ENCODE measurements at regions not wholly inside any gene's neighbourhood (a gene's known extent, or its start where the extent isn't known, plus 50 kb on each side); places are given as distances from the start of the nearest gene placed in this dataset.

DNA sequence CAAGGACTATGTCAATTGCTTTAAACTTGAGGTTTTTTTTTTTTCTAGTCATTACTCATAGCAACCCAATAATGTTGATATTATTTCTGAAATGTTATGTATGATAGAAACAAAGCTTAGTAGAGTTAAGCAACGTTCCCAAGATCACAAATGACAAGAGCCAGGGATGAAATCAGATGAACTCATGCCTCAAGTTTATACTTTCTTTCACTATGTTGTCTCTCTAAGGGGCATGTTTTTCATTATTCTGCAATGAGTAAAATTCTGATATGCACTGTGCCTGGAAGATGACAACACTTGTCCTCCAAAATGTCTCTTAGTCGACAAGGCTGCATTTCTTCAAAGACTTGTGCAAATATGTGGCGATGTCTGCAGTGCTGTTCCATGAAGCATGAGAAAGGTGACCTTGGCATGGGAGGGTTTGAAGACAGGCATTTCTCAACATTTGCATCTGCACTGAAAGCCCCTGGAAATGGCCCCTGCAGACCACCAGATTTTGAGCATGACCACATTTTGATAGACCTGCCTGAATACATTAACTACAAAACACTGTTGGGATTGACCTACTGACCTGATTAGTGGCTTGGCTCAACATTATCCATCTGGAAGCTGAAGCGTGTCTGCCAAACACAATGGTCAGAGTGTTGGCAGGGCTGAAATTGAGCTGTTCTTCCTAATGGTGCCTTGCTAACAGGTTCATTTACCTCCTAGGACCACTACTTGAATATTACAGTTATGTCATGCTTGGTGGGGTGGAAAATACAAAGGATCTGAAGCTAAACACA, 1027.5 kb downstream of the CDH11 start:
- TF ChIP-seq, protein P1, sequence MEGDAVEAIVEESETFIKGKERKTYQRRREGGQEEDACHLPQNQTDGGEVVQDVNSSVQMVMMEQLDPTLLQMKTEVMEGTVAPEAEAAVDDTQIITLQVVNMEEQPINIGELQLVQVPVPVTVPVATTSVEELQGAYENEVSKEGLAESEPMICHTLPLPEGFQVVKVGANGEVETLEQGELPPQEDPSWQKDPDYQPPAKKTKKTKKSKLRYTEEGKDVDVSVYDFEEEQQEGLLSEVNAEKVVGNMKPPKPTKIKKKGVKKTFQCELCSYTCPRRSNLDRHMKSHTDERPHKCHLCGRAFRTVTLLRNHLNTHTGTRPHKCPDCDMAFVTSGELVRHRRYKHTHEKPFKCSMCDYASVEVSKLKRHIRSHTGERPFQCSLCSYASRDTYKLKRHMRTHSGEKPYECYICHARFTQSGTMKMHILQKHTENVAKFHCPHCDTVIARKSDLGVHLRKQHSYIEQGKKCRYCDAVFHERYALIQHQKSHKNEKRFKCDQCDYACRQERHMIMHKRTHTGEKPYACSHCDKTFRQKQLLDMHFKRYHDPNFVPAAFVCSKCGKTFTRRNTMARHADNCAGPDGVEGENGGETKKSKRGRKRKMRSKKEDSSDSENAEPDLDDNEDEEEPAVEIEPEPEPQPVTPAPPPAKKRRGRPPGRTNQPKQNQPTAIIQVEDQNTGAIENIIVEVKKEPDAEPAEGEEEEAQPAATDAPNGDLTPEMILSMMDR (IDR thresholded peaks at IDR 0.05), result no peak
- TF ChIP-seq REST (IDR thresholded peaks at IDR 0.05; ENCODE audit: insufficient read depth in 1 of 2, low read depth in 2 of 2, low read length in 1 of 2), result no peak
- no peak for TF ChIP-seq POLR2AphosphoS5 (IDR thresholded peaks at IDR 0.05; ENCODE audit: low read depth, low read length)
